ENCODE measurements at regions not wholly inside any gene's neighbourhood (a gene's known extent, or its start where the extent isn't known, plus 50 kb on each side); places are given as distances from the start of the nearest gene placed in this dataset.

DNA sequence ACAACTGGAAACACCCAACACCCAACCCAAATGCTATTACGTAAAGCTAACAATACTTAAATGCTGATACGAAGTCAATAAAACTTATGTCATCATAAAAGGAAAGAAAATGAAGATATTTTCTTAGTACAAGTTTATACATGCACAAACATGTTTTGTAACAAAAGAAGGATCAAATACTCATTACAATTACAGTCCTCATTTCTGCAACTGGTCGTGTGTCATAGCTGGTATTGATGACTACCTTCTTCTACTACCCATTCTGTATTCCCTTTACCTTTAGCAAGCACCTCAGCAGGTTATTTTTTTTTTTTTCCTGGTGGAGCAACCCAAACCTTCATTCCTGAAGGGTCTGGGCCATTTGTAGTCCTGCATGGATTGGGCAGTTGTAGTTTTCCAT, 1298.5 kb downstream of the SUCLG1 start (continued):
- TF ChIP-seq, protein P1, sequence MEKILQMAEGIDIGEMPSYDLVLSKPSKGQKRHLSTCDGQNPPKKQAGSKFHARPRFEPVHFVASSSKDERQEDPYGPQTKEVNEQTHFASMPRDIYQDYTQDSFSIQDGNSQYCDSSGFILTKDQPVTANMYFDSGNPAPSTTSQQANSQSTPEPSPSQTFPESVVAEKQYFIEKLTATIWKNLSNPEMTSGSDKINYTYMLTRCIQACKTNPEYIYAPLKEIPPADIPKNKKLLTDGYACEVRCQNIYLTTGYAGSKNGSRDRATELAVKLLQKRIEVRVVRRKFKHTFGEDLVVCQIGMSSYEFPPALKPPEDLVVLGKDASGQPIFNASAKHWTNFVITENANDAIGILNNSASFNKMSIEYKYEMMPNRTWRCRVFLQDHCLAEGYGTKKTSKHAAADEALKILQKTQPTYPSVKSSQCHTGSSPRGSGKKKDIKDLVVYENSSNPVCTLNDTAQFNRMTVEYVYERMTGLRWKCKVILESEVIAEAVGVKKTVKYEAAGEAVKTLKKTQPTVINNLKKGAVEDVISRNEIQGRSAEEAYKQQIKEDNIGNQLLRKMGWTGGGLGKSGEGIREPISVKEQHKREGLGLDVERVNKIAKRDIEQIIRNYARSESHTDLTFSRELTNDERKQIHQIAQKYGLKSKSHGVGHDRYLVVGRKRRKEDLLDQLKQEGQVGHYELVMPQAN (conservative IDR thresholded peaks at IDR 0.05): no peak

DNA sequence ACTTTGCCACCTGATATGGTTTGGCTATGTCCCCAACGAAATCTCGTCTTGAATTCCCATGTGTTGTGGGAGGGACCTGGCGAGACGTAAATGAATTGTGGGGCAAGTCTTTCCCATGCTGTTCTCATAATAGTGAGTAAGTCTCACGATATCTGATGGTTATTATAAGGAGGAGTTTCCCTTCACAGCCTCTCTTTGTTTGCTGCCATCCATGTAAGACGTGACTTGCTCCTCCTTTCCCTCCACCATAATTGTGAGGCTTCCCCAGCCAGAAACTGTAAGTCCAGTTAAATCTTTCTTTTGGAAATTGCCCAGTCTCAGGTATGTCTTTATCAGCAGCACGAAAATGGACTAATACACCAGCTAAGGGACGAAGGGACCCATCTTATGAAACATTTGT, 1303.3 kb downstream of the SUCLG1 start:
- H3K79me2 ChIP-seq (ENCODE audit: control insufficient read depth, insufficient read depth, low read length): no peaks in the 10 kb centered on the region
- H3K4me2 ChIP-seq (ENCODE audit: control insufficient read depth, insufficient read depth): no peak overlapping the region
- no peaks in the 10 kb centered on the region for H3K27me3 ChIP-seq (replicated peaks in 1 of 2; ENCODE audit: control insufficient read depth in 2 of 2, insufficient read depth in 2 of 2, low read length in 1 of 2)
- H3K4me1 ChIP-seq (ENCODE audit: control insufficient read depth, insufficient read depth, low read length): no peaks in the 10 kb centered on the region
- SMC1A ChIA-PET (ENCODE audit: uncharacterized antibody, unreplicated experiment): no interaction called here
- no peak for TF ChIP-seq EGR1 (IDR thresholded peaks at IDR 0.05; ENCODE audit: borderline replicate concordance in 1 of 2, low read depth in 2 of 2, low read length in 2 of 2)
- TF ChIP-seq, protein P2, sequence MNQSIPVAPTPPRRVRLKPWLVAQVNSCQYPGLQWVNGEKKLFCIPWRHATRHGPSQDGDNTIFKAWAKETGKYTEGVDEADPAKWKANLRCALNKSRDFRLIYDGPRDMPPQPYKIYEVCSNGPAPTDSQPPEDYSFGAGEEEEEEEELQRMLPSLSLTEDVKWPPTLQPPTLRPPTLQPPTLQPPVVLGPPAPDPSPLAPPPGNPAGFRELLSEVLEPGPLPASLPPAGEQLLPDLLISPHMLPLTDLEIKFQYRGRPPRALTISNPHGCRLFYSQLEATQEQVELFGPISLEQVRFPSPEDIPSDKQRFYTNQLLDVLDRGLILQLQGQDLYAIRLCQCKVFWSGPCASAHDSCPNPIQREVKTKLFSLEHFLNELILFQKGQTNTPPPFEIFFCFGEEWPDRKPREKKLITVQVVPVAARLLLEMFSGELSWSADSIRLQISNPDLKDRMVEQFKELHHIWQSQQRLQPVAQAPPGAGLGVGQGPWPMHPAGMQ (IDR thresholded peaks at IDR 0.05; ENCODE audit: borderline replicate concordance): no peak
- H3K27ac ChIP-seq (ENCODE audit: control insufficient read depth, insufficient read depth): no peak overlapping the region
- H3K9me3 ChIP-seq (replicated peaks; ENCODE audit: control insufficient read depth, insufficient read depth, low read length): no peaks in the 10 kb centered on the region
- POLR2A ChIA-PET: no interaction called here
- H3K4me3 ChIP-seq: no peak overlapping the region
- H2AFZ ChIP-seq (ENCODE audit: control insufficient read depth, low read depth, low read length): no peak overlapping the region
- no peaks in the 10 kb centered on the region for H3K36me3 ChIP-seq (ENCODE audit: control insufficient read depth in 2 of 2, insufficient read depth in 2 of 2, low read length in 1 of 2)
- no peak for DNase-seq (ENCODE audit: low read depth, low spot score)
- WGBS (ENCODE audit: insufficient coverage, insufficient replicate concordance, low lambda C conversion rate, missing lambda C conversion rate): 14% methylated on average over 8 of the region's 8 CpGs
- H4K20me1 ChIP-seq (ENCODE audit: control insufficient read depth, insufficient read depth): no peaks in the 10 kb centered on the region
- no peak for ATAC-seq
- intact Hi-C loops (cut with micrococcal nuclease; ENCODE audit: unreplicated experiment): no loop called here
- BruUV-seq (replicated peaks): no TSS peak
- in situ Hi-C loops (cut with MboI): no loop called here
- CTCF ChIA-PET: no interaction called here
- H3K9ac ChIP-seq (ENCODE audit: control insufficient read depth, insufficient read depth, low read length): no peak overlapping the region
- FAIRE-seq: no peak
- RAD21 ChIA-PET (ENCODE audit: unreplicated experiment): no interaction called here
